Upper lobe of left lung (tissue), 6 donors: ENCODE measurements at regions not wholly inside any gene's neighbourhood (a gene's known extent, or its start where the extent isn't known, plus 50 kb on each side); places are given as distances from the start of the nearest gene placed in this dataset.

ENCODE experiments used
- ATAC-seq, 2 donors: fragments of 200-7000 bp; cut with Tn5 transposase; one replicate each; pipeline ENCODE4 v1.9.1; 2022; ENCODE audit warnings: mild to moderate bottlenecking in 2 of 2, moderate library complexity in 2 of 2; ENCODE audit not compliant: low FRiP score in 2 of 2
- DNase-seq, 2 donors: peaks; one replicate each; pipeline ENCODE4 v3.0.0-alpha.2; 2019 to 2020
- H3K27ac ChIP-seq, 4 donors: fragments of 200-600 bp; sonication (generic); one replicate each; pipeline ENCODE4 v1.5.1; 2016 to 2019
- H3K27me3 ChIP-seq, 4 donors: fragments of 200-600 bp; sonication (generic); one replicate each; pipeline ENCODE4 v1.5.1; 2017 to 2019
- H3K36me3 ChIP-seq, 4 donors: fragments of 200-600 bp; sonication (generic); one replicate each; pipeline ENCODE4 v1.5.1; 2016 to 2019
- H3K4me1 ChIP-seq, 4 donors: fragments of 200-600 bp; sonication (generic); one replicate each; pipeline ENCODE4 v1.5.1; 2018 to 2019
- H3K4me3 ChIP-seq, 4 donors: fragments of 200-600 bp; sonication (generic); one replicate each; pipeline ENCODE4 v1.5.1; 2017 to 2019; ENCODE audit warnings: mild to moderate bottlenecking in 2 of 4, moderate library complexity in 1 of 4
- H3K9me3 ChIP-seq, 4 donors: fragments of 200-600 bp; sonication (generic); one replicate each; pipeline ENCODE4 v1.5.1; 2018 to 2019
- EP300 ChIP-seq, 4 donors: sonication (generic); formaldehyde crosslinking; IDR thresholded peaks; one replicate each; pipeline ENCODE4 v1.5.1; 2017; ENCODE audit warnings: antibody characterized with exemption in 4 of 4, control low read depth in 2 of 4
- POLR2A ChIP-seq, 4 donors: fragments of 450-650 bp; IDR thresholded peaks; one replicate each; pipeline ENCODE4 v1.5.1; 2016 to 2017; ENCODE audit warnings: antibody characterized with exemption in 4 of 4, mild to moderate bottlenecking in 2 of 4
- POLR2AphosphoS5 ChIP-seq, 2 donors: sonication (generic); formaldehyde crosslinking; IDR thresholded peaks; one replicate each; pipeline ENCODE4 v1.5.1; 2017; ENCODE audit warnings: antibody characterized with exemption in 2 of 2
- WGBS, 2 donors: methylation state at CpG; one replicate each; pipeline ENCODE4 v1.1.5; 2017 to 2018; 5-methylcytosine and 5-hydroxymethylcytosine counted together
- TF ChIP-seq, protein P1 (sequence below), 6 experiments: fragments of 450-650 bp in 4 of 6; fragments of 200-600 bp in 2 of 6; sonication (generic) in 2 of 6; IDR thresholded peaks; one replicate each; pipeline ENCODE4 v1.5.1; 2016 to 2019; ENCODE audit warnings: antibody characterized with exemption in 6 of 6
- donor health status: DM: no; HTN: no; CAD: no; lungs with moderate emphysema.
- donor health status: DM: no; HTN: yes; CAD: no; lungs with severe emphysema.

DNA sequence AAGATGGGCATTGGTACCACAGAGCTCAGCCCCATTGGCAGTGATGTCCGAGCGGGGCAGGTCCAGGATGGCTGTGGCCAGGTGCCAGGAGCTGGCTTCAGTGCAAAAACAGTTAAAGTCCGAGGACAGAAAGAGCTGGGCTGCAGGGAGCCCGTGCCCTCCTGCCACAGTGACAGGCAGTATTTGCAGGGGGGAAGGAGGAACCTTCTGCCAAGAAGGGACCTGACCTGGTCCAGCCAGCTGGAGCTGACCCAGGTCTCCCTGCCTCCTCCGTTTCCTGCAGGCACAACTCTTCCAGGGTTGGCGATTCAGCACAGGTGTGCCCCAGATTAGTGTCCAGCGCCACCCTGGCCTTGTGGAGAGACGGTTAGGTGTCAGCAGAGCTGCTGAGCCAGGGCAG is 199.0 kb downstream of the ENGASE start:
- H3K4me1 ChIP-seq: no peaks in the 10 kb centered on the region

DNA sequence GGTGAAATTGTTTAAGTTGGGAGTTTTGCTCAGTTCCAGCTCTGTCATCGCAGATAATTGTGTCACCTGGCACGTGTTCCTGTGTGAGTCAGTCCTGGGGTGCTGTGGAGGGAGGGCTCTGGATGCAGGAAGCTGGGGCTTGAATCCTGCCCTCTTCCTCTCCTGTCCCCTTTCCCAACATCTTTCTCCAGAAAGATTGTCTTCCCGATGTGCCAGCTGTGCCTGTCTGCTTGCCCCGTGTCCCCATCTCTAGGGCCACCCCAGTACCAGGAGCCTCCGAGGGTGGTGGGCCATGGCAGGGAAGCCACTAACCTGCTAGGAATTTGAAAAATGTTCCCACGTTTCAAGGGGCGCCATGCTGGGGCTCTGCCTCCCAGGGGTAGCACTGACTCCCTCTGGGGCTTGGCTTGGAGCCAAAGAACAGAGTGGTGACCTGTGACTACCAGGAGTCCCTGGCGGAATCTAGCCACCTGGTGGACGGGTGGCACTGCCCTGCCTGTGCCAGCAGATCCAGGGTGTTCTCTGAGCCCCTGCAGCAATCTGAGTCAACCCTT is 198.1 kb downstream of the ENGASE start:
- WGBS, 2 donors: 44 to 65% methylated on average over 7 to 9 of the region's 9 CpGs
- Histone ChIP-seq H3K36me3 (no peaks in the 10 kb centered on the region), H3K4me3 (no peak overlapping the region), H3K4me1 (no peaks in the 10 kb centered on the region), H3K27ac (no peak overlapping the region), H3K9me3 (no peaks in the 10 kb centered on the region), H3K27me3 (no peaks in the 10 kb centered on the region)
- DNase-seq (no peak), ATAC-seq (no peak)
- no peak for TF ChIP-seq EP300 (IDR thresholded peaks at IDR 0.05)
- TF ChIP-seq POLR2AphosphoS5 (IDR thresholded peaks at IDR 0.05): no peak
- TF ChIP-seq, protein P1, sequence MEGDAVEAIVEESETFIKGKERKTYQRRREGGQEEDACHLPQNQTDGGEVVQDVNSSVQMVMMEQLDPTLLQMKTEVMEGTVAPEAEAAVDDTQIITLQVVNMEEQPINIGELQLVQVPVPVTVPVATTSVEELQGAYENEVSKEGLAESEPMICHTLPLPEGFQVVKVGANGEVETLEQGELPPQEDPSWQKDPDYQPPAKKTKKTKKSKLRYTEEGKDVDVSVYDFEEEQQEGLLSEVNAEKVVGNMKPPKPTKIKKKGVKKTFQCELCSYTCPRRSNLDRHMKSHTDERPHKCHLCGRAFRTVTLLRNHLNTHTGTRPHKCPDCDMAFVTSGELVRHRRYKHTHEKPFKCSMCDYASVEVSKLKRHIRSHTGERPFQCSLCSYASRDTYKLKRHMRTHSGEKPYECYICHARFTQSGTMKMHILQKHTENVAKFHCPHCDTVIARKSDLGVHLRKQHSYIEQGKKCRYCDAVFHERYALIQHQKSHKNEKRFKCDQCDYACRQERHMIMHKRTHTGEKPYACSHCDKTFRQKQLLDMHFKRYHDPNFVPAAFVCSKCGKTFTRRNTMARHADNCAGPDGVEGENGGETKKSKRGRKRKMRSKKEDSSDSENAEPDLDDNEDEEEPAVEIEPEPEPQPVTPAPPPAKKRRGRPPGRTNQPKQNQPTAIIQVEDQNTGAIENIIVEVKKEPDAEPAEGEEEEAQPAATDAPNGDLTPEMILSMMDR (IDR thresholded peaks at IDR 0.05): no peak
- no peak for TF ChIP-seq POLR2A (IDR thresholded peaks at IDR 0.05)

More for the DNA sequence above, 199.0 kb downstream of the ENGASE start:
- no peak for DNase-seq
- no peak for ATAC-seq
- WGBS, 2 donors: 58% methylated on average over 3 to 8 of the region's 8 CpGs
- H3K27me3 ChIP-seq: no peaks in the 10 kb centered on the region
- H3K36me3 ChIP-seq: no peaks in the 10 kb centered on the region
- H3K4me3 ChIP-seq: no peak overlapping the region
- H3K27ac ChIP-seq: no peak overlapping the region
- no peak for TF ChIP-seq POLR2A (IDR thresholded peaks at IDR 0.05)
- no peak for TF ChIP-seq POLR2AphosphoS5 (IDR thresholded peaks at IDR 0.05)
- TF ChIP-seq, protein P1 (IDR thresholded peaks at IDR 0.05): no peak
- no peak for TF ChIP-seq EP300 (IDR thresholded peaks at IDR 0.05)
- H3K9me3 ChIP-seq: no peaks in the 10 kb centered on the region

DNA sequence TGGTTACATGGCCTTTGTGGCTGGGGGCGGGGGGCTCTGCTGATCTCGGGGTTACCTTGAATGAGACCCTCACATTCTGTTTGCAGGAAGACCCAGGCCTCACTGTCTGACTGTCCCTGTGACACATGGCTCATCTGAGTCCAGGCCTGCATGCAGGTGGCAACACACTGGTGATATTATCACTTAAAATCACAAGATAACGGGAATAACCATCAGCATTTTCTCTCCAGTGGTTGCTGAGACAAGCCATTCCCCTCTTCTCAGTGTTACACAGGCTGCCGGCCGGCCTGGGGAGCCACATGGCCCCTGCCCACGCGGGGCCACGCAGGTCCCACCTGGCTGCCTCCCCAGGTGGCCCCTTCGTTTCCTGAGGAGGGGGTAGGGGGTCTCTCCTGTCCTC is 197.6 kb downstream of the ENGASE start:
- WGBS, 2 donors: 51 to 58% methylated on average over 6 to 9 of the region's 9 CpGs
- H3K27ac ChIP-seq: no peak overlapping the region
- ATAC-seq: no peak
- DNase-seq: no peak
- no peaks in the 10 kb centered on the region for H3K4me1 ChIP-seq
- no peak overlapping the region for H3K4me3 ChIP-seq
- H3K36me3 ChIP-seq: no peaks in the 10 kb centered on the region
- H3K27me3 ChIP-seq: no peaks in the 10 kb centered on the region
- no peak for TF ChIP-seq EP300 (IDR thresholded peaks at IDR 0.05)
- TF ChIP-seq POLR2A (IDR thresholded peaks at IDR 0.05): no peak
- TF ChIP-seq POLR2AphosphoS5 (IDR thresholded peaks at IDR 0.05): no peak
- TF ChIP-seq, protein P1 (IDR thresholded peaks at IDR 0.05): no peak
- H3K9me3 ChIP-seq: no peaks in the 10 kb centered on the region

DNA sequence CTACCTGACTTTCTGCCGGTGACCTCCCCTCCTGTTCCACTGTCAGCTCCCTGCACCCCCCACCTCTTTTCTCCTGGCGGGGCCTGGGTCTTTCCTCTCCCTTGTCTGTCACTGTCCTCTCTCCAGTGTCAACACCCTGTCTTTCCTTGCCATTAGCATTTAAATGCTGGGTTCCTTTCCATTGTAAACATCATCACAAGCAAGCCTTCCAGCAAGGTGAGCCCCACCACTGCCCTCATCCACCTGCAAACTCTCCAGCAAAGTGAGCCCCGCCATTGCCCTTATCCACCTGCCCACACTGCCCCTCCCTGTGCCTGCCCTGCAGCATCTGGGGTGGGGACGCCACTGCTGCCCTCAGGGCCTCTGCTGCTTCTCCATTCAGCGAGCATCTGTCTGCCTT is 195.0 kb downstream of the ENGASE start:
- Histone ChIP-seq H3K27me3 (no peaks in the 10 kb centered on the region), H3K36me3 (no peaks in the 10 kb centered on the region), H3K4me1 (no peaks in the 10 kb centered on the region), H3K27ac (no peak overlapping the region), H3K9me3 (no peaks in the 10 kb centered on the region), H3K4me3 (no peak overlapping the region)
- 17 to 34% methylated on average over 5 of the region's 5 CpGs for WGBS, 2 donors
- DNase-seq (no peak), ATAC-seq (no peak)
- TF ChIP-seq, protein P1 (IDR thresholded peaks at IDR 0.05): no peak
- no peak for TF ChIP-seq POLR2AphosphoS5 (IDR thresholded peaks at IDR 0.05)
- no peak for TF ChIP-seq POLR2A (IDR thresholded peaks at IDR 0.05)
- TF ChIP-seq EP300 (IDR thresholded peaks at IDR 0.05): no peak

DNA sequence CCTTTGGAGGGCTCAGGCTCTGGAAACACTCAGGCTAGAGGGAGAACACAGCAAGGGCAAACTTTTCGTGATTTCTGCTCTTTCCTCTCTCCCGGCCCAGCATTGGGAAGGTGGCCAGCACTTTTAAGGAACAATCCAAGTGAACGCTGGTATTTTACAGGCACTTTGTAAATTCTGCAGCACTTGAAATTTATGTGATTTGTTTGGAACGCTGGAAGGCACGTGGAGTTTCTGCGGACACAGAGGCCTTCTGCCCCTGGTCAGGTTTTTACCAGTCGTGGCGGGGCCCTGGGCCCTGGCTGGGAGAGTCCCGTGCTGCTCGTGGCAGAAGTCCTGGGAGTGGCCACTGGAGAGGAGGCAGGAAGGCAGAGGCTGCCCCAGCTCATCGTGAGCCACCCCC is 188.6 kb downstream of the ENGASE start:
- DNase-seq (no peak), ATAC-seq (no peak)
- TF ChIP-seq EP300 (IDR thresholded peaks at IDR 0.05): no peak
- no peak overlapping the region for H3K27ac ChIP-seq
- H3K36me3 ChIP-seq: no peaks in the 10 kb centered on the region
- WGBS, 2 donors: 57 to 62% methylated on average over 6 to 11 of the region's 11 CpGs
- H3K9me3 ChIP-seq: no peaks in the 10 kb centered on the region
- peaks cover 0 to 11% (median 0%) of the 10 kb centered on the region in 4 donors for H3K27me3 ChIP-seq
- H3K4me1 ChIP-seq: no peaks in the 10 kb centered on the region
- H3K4me3 ChIP-seq: no peak overlapping the region
